HepG2 (cell line): ENCODE measurements at regions not wholly inside any gene's neighbourhood (a gene's known extent, or its start where the extent isn't known, plus 50 kb on each side); places are given as distances from the start of the nearest gene placed in this dataset.

Experiments
- ATAC-seq: fragments of 200-7000 bp; cut with Tn5 transposase; 3 replicates; pipeline ENCODE4 v1.9.1; 2020; ENCODE audit warnings: mild to moderate bottlenecking, moderate library complexity
- BruUV-seq: library from RNA; stranded (reverse); fragments of 400-500 nt; replicated peaks from 2 replicates; lab custom pipeline; 2021; lab: Mats Ljungman, UMichigan
- CTCF ChIA-PET: fragments of 300-600 bp; formaldehyde crosslinking; extraction: SDS; loops from one replicate; lab custom pipeline; 2021; ENCODE audit warnings: low total read pairs, inconsistent platforms, low intra/inter-chr PET ratio; lab: Yijun Ruan, JAX
- POLR2A ChIA-PET: fragments of 350-600 bp; sonication (Branson Sonifier 250); formaldehyde crosslinking; loops from one replicate; lab custom pipeline; 2020; ENCODE audit warnings: antibody characterized with exemption, inconsistent platforms; lab: Yijun Ruan, JAX
- DNase-seq: peaks from one replicate; pipeline ENCODE4 v3.0.0-alpha.2; 2015; ENCODE audit warnings: low spot score
- FAIRE-seq: peaks from 3 replicates; lab custom pipeline; 2011; peaks lifted over from hg19 to GRCh38; lab: Jason Lieb, UNC
- H2AFZ ChIP-seq: one replicate; pipeline ENCODE4 v1.6.1; 2011; ENCODE audit warnings: low read length, inconsistent platforms
- H3K27ac ChIP-seq: fragments of 300-600 bp; 3 replicates; pipeline ENCODE4 v1.8.0; 2011; ENCODE audit warnings: mixed run types, mild to moderate bottlenecking, mixed read lengths, low read length, inconsistent platforms; ENCODE audit not compliant: insufficient read depth; ENCODE audit errors: extremely low read length
- H3K27me3 ChIP-seq, 2 experiments: fragments of 200-600 bp in 1 of 2; 2 replicates in 1 of 2; 3 replicates in 1 of 2; pipeline versions ENCODE4 v1.6.0 to v1.8.0; 2011; ENCODE audit warnings: low read length in 2 of 2, mild to moderate bottlenecking in 2 of 2, moderate library complexity in 2 of 2, inconsistent platforms in 1 of 2; ENCODE audit not compliant: insufficient read depth in 2 of 2, control insufficient read depth in 1 of 2
- H3K36me3 ChIP-seq, 2 experiments: fragments of 200-600 bp in 1 of 2; replicated peaks in 1 of 2; 2 replicates in 1 of 2; 3 replicates in 1 of 2; pipeline versions ENCODE4 v1.5.1 to v1.8.0; 2011; ENCODE audit warnings: low read length in 2 of 2, inconsistent platforms in 1 of 2; ENCODE audit not compliant: insufficient read depth in 2 of 2, control insufficient read depth in 1 of 2
- H3K4me1 ChIP-seq: 2 replicates; pipeline ENCODE4 v1.5.1; 2012; ENCODE audit warnings: low read length, inconsistent platforms; ENCODE audit not compliant: insufficient read depth
- H3K4me2 ChIP-seq: 2 replicates; pipeline ENCODE4 v1.6.0; 2011; ENCODE audit warnings: low read depth, low read length, inconsistent platforms
- H3K4me3 ChIP-seq, 3 experiments: fragments of 200-600 bp in 1 of 3; sonication (generic), shearing (Covaris generic) in 1 of 3; replicated peaks in 1 of 3; 2 replicates each; pipeline ENCODE4 v1.5.1; 2011 to 2016; ENCODE audit warnings: low read length in 3 of 3, inconsistent platforms in 2 of 3, low read depth in 2 of 3, mild to moderate bottlenecking in 2 of 3, control low read depth in 1 of 3, mixed read lengths in 1 of 3; ENCODE audit not compliant: insufficient read depth in 1 of 3
- H3K79me2 ChIP-seq: one replicate; pipeline ENCODE4 v1.6.1; 2011; ENCODE audit warnings: low read length, inconsistent platforms; ENCODE audit not compliant: insufficient read depth
- H3K9ac ChIP-seq: 2 replicates; pipeline ENCODE4 v1.6.0; 2011; ENCODE audit warnings: mild to moderate bottlenecking, low read depth, low read length, inconsistent platforms; ENCODE audit not compliant: insufficient read depth
- H3K9me3 ChIP-seq: 2 replicates; pipeline ENCODE4 v1.5.1; 2012; ENCODE audit warnings: mild to moderate bottlenecking, low read length
- H4K20me1 ChIP-seq: 2 replicates; pipeline ENCODE4 v1.6.0; 2011; ENCODE audit warnings: inconsistent platforms, mild to moderate bottlenecking, low read length, moderate library complexity; ENCODE audit not compliant: insufficient read depth
- EHMT2 ChIP-seq: fragments of 200-600 bp; sonication (generic); IDR thresholded peaks from 2 replicates; pipeline ENCODE4 v1.7.0; 2017; ENCODE audit warnings: antibody characterized with exemption, low read depth, low read length, borderline replicate concordance
- EP300 ChIP-seq, 3 experiments: sonication (generic) in 1 of 3; formaldehyde crosslinking in 1 of 3; IDR thresholded peaks; 2 replicates each; pipeline versions ENCODE4 v1.5.1 to v1.6.1; 2011 to 2020; ENCODE audit warnings: low read depth in 2 of 3, low read length in 2 of 3, borderline replicate concordance in 1 of 3, improper control_type of control experiment in 1 of 3, mild to moderate bottlenecking in 1 of 3, missing genetic modification reagents in 1 of 3, moderate library complexity in 1 of 3
- ETV6 ChIP-seq: sonication (generic); formaldehyde crosslinking; conservative IDR thresholded peaks from 2 replicates; pipeline ENCODE4 v1.4.0; 2020; ENCODE audit warnings: missing genetic modification reagents
- FOXA3 ChIP-seq: IDR thresholded peaks from 2 replicates; pipeline ENCODE4 v1.6.1; 2016; ENCODE audit warnings: missing genetic modification reagents, missing compliant biosample characterization
- HMG20A ChIP-seq: IDR thresholded peaks from 2 replicates; pipeline ENCODE4 v1.6.1; 2016; ENCODE audit warnings: borderline replicate concordance
- HNF4A ChIP-seq: sonication (generic); formaldehyde crosslinking; IDR thresholded peaks from 2 replicates; pipeline ENCODE4 v1.4.0; 2020; ENCODE audit warnings: missing genetic modification reagents
- NR1H2 ChIP-seq: sonication (generic); formaldehyde crosslinking; IDR thresholded peaks from 2 replicates; pipeline ENCODE4 v1.8.1; 2022; ENCODE audit warnings: low read depth, missing genetic modification reagents, borderline replicate concordance
- POGZ ChIP-seq: sonication (generic); formaldehyde crosslinking; IDR thresholded peaks from 2 replicates; pipeline ENCODE4 v1.4.0; 2020; ENCODE audit warnings: mild to moderate bottlenecking, missing genetic modification reagents
- RARA ChIP-seq: IDR thresholded peaks from 2 replicates; pipeline ENCODE4 v1.6.1; 2016; ENCODE audit warnings: missing genetic modification reagents, missing compliant biosample characterization
- RXRB ChIP-seq: IDR thresholded peaks from 2 replicates; pipeline ENCODE4 v1.6.1; 2016; ENCODE audit warnings: borderline replicate concordance, missing genetic modification reagents, missing compliant biosample characterization
- TBX3 ChIP-seq: fragments of 450-650 bp; IDR thresholded peaks from 2 replicates; pipeline ENCODE4 v1.6.1; 2017; ENCODE audit warnings: antibody characterized with exemption, mild to moderate bottlenecking, inconsistent platforms, borderline replicate concordance
- ZNF790 ChIP-seq: sonication (generic); formaldehyde crosslinking; IDR thresholded peaks from 2 replicates; pipeline ENCODE4 v1.8.0; 2022; ENCODE audit warnings: missing genetic modification reagents, mild to moderate bottlenecking, borderline replicate concordance
- WGBS: methylation state at CpG from one replicate; pipeline ENCODE4 v1.1.6; 2017; ENCODE audit warnings: low lambda C conversion rate; 5-methylcytosine and 5-hydroxymethylcytosine counted together
- in situ Hi-C: cut with HindIII; loops from 2 replicates; pipeline ENCODE4 v1.10.0; 2017; ENCODE audit warnings: low pct_unique_long_range_greater_than_20kb; ENCODE audit not compliant: extremely low pct_ligation_motif_present
- intact Hi-C: fragments of 100-400 bp; cut with micrococcal nuclease; formaldehyde crosslinking; loops from one replicate; pipeline ENCODE4 v1.10.0; 2022; ENCODE audit not compliant: unreplicated experiment
- TF ChIP-seq, protein P1 (sequence below): sonication (generic); formaldehyde crosslinking; IDR thresholded peaks from 2 replicates; pipeline ENCODE4 v1.8.1; 2022; ENCODE audit warnings: low read depth, mild to moderate bottlenecking, missing genetic modification reagents

DNA sequence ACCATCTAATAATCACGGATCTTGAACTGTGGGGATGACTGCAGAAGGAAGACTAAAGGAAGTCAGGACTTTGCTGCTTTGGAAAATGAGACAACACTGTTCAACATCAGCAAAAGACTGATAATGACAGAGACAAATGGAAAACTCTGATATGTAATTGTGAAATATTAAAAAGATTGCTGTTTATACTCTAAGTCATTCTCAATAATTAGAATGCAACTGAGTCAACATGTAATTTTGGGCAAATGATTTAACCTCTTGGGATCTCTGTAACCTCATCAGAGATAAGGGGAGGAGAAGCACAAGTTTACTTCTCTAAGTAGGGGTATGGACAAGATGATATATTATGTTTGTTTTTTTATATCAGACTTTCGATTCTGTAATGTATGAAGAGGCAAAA is 121.9 kb downstream of the GASK1B start:
- POLR2A ChIA-PET, result no interaction called here
- no peak for FAIRE-seq
- no peak for DNase-seq
- Histone ChIP-seq H3K9ac (no peak overlapping the region), H3K79me2 (no peaks in the 10 kb centered on the region), H3K27me3 (no peaks in the 10 kb centered on the region), H2AFZ (no peak overlapping the region), H3K9me3 (no peaks in the 10 kb centered on the region), H3K4me1 (peaks cover 14% of the 10 kb centered on the region), H3K4me3 (no peak overlapping the region), H3K4me2 (no peak overlapping the region), H4K20me1 (no peaks in the 10 kb centered on the region)
- CTCF ChIA-PET, result no interaction called here
- BruUV-seq, result no TSS peak
- ATAC-seq, result no peak
- 48% methylated on average over 2 of the region's 2 CpGs for WGBS
- no peak for TF ChIP-seq ETV6 (CRISPR knock-in tag)
- TF ChIP-seq, all 625 proteins: peak for 0
- Histone ChIP-seq H3K36me3 (no peaks in the 10 kb centered on the region), H3K27ac (no peak overlapping the region)
- in situ Hi-C loops (no loop called here), intact Hi-C loops (no loop called here)

DNA sequence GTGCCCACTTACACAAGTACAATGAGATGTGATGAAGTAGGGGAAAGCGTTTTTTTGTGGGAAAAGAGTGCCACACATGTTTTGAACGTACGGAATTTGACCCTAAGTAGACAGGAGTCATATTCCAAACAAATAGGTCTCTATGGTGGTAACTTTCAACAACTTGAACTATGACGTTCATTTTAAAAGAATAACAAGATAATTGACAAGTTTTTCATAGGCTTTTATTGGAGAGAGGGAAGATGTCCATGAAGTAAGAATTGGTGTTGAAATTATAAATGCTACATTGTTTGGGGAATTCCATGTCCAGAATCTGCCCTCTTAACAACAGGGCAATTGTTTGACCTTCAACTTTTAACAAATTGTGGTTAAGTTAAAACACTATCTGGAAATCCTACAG is 126.5 kb downstream of the GASK1B start:
- no peak overlapping the region for H3K9ac ChIP-seq
- H4K20me1 ChIP-seq, result no peaks in the 10 kb centered on the region
- TF ChIP-seq HNF4A (CRISPR knock-in tag), result peak; percentile 38
- TF ChIP-seq TBX3, result peak; percentile 17; the same call in 1 of the 2 replicates
- TF ChIP-seq NR1H2, result no peak
- TF ChIP-seq FOXA3, result 0 out of 2 replicates have a peak, but pooled peaks have one; percentile 6
- TF ChIP-seq, protein P1, sequence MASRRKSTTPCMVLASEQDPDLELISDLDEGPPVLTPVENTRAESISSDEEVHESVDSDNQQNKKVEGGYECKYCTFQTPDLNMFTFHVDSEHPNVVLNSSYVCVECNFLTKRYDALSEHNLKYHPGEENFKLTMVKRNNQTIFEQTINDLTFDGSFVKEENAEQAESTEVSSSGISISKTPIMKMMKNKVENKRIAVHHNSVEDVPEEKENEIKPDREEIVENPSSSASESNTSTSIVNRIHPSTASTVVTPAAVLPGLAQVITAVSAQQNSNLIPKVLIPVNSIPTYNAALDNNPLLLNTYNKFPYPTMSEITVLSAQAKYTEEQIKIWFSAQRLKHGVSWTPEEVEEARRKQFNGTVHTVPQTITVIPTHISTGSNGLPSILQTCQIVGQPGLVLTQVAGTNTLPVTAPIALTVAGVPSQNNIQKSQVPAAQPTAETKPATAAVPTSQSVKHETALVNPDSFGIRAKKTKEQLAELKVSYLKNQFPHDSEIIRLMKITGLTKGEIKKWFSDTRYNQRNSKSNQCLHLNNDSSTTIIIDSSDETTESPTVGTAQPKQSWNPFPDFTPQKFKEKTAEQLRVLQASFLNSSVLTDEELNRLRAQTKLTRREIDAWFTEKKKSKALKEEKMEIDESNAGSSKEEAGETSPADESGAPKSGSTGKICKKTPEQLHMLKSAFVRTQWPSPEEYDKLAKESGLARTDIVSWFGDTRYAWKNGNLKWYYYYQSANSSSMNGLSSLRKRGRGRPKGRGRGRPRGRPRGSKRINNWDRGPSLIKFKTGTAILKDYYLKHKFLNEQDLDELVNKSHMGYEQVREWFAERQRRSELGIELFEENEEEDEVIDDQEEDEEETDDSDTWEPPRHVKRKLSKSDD (CRISPR knock-in tag), result no peak
- no peak for TF ChIP-seq ZNF790 (CRISPR knock-in tag)
- peak; percentile 36; the same call in 1 of the 2 replicates for TF ChIP-seq POGZ (CRISPR knock-in tag)
- TF ChIP-seq RXRB (CRISPR knock-in tag), result 0 out of 2 replicates have a peak, but pooled peaks have one; percentile 19
- peak; percentile 44 for TF ChIP-seq RARA (CRISPR knock-in tag)
- peak; percentile 83; the same call in 1 of the 2 replicates for TF ChIP-seq EHMT2
- TF ChIP-seq HMG20A (CRISPR knock-in tag), result peak; percentile 39; the same call in 1 of the 2 replicates
- peak in 1 of 2 experiments; percentile 18; a peak in 2 of 4 replicates for TF ChIP-seq EP300 (IDR thresholded peaks at IDR 0.05; ENCODE audit: low read depth in 2 of 2, low read length in 2 of 2)
- no peak for TF ChIP-seq EP300 (CRISPR knock-in tag; IDR thresholded peaks at IDR 0.05; ENCODE audit: borderline replicate concordance)

More for the DNA sequence above, 126.5 kb downstream of the GASK1B start:
- Histone ChIP-seq H3K4me1 (peaks cover 19% of the 10 kb centered on the region), H3K36me3 (no peaks in the 10 kb centered on the region), H3K27ac (peak overlapping the region; percentile 27), H3K79me2 (no peaks in the 10 kb centered on the region), H2AFZ (no peak overlapping the region), H3K4me3 (no peak overlapping the region; a peak in 1 of 6 replicates), H3K9me3 (no peaks in the 10 kb centered on the region), H3K4me2 (peak overlapping the region; percentile 36), H3K27me3 (no peaks in the 10 kb centered on the region)
- no TSS peak for BruUV-seq
- in situ Hi-C loops, result loop anchor here (25.0 kb wide), 1 partner anchor 1084 kb away; the partner anchor contains the start of gene PDGFC
- 15% methylated on average over 4 of the region's 4 CpGs for WGBS
- intact Hi-C loops, result loop anchor here (1.0 to 2.0 kb wide), 3 partner anchors 10 to 44 kb away; no protein-coding TSS in a partner anchor
- ATAC-seq, result peak; percentile 71; the same call in 2 of the 3 replicates
- ChIA-PET POLR2A (no interaction called here), CTCF (no interaction called here)
- DNase-seq, result peak; percentile 74
- peak; percentile 70 for FAIRE-seq
